OCI-LY3 (cell line): ENCODE measurements at regions not wholly inside any gene's neighbourhood (a gene's known extent, or its start where the extent isn't known, plus 50 kb on each side); places are given as distances from the start of the nearest gene placed in this dataset.
"Not testable (repeated sequence)": the region's sequence is repeated elsewhere in the genome, so short reads cannot be mapped to it uniquely, and the experiment has no call there.

Experiments used
- EZH2phosphoT487 ChIP-seq: fragments of 200-600 bp; shearing (Covaris generic); IDR thresholded peaks from 2 replicates; pipeline ENCODE4 v1.6.1; 2018; ENCODE audit warnings: antibody characterized with exemption, mixed run types, low read depth
- TF ChIP-seq, protein P1 (sequence below): fragments of 200-600, 300-600 bp; sonication (generic); IDR thresholded peaks from 2 replicates; pipeline ENCODE4 v1.5.1; 2014; ENCODE audit warnings: antibody characterized with exemption, low read length, low read depth

DNA sequence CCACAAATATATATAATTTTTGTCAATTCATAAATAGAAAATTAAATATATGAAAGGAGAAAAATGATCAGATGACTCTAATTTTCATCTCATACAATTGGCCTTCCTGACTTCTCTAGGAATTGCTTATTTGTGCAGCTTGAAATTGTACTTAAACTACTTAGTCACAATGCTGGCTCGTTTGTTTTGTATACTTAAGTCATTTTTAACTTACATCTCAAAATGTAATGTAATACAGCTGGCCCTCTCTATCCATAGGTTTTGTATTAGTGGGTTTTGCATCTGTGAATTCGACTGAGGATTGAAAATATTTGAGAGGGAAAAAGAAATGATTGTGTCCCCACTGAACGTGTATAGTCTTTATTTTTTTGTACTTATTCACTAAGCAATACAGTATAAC, 160.1 kb upstream of the PRSS12 start:
- TF ChIP-seq, protein P1, sequence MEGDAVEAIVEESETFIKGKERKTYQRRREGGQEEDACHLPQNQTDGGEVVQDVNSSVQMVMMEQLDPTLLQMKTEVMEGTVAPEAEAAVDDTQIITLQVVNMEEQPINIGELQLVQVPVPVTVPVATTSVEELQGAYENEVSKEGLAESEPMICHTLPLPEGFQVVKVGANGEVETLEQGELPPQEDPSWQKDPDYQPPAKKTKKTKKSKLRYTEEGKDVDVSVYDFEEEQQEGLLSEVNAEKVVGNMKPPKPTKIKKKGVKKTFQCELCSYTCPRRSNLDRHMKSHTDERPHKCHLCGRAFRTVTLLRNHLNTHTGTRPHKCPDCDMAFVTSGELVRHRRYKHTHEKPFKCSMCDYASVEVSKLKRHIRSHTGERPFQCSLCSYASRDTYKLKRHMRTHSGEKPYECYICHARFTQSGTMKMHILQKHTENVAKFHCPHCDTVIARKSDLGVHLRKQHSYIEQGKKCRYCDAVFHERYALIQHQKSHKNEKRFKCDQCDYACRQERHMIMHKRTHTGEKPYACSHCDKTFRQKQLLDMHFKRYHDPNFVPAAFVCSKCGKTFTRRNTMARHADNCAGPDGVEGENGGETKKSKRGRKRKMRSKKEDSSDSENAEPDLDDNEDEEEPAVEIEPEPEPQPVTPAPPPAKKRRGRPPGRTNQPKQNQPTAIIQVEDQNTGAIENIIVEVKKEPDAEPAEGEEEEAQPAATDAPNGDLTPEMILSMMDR: not testable (repeated sequence)
- not testable (repeated sequence) for TF ChIP-seq EZH2phosphoT487
